ENCODE measurements at regions not wholly inside any gene's neighbourhood (a gene's known extent, or its start where the extent isn't known, plus 50 kb on each side); places are given as distances from the start of the nearest gene placed in this dataset.

GRCh38 chr11:39810358-39810757, 1649.1 kb downstream of the LRRC4C start:
- no peak overlapping the region for H3K4me3 Mint-ChIP-seq
- ATAC-seq (ENCODE audit: low read depth) (no peak), DNase-seq (no peak)
- no peaks in the 10 kb centered on the region for H3K27me3 Mint-ChIP-seq
- Histone ChIP-seq H3K36me3 (replicated peaks in 1 of 2; ENCODE audit: control extremely low read depth in 1 of 2, control insufficient read depth in 1 of 2, extremely low read depth in 1 of 2, insufficient read depth in 2 of 2, low read length in 1 of 2) (no peaks in the 10 kb centered on the region), H3K27ac (ENCODE audit: low read length in 2 of 2) (no peak overlapping the region), H3K4me1 (ENCODE audit: control insufficient read depth in 2 of 2, insufficient read depth in 2 of 2, low read length in 2 of 2) (no peaks in the 10 kb centered on the region), H2AFZ (ENCODE audit: insufficient read depth, low read depth, low read length, poor library complexity, severe bottlenecking) (no peak overlapping the region), H4K20me1 (ENCODE audit: control insufficient read depth, insufficient read depth, low read length, poor library complexity, severe bottlenecking) (no peaks in the 10 kb centered on the region), H3K9me3 (ENCODE audit: control extremely low read depth in 1 of 3, control insufficient read depth in 2 of 3, insufficient read depth in 1 of 3, low read length in 2 of 3) (peaks cover 0 to 10% (median 2%) of the 10 kb centered on the region in 3 donors), H3K9ac (ENCODE audit: low read length) (no peak overlapping the region), H3K79me2 (ENCODE audit: control insufficient read depth, insufficient read depth, low read length) (no peaks in the 10 kb centered on the region), H3K27me3 (replicated peaks in 1 of 4; ENCODE audit: control extremely low read depth in 1 of 4, control insufficient read depth in 3 of 4, insufficient read depth in 4 of 4, low read length in 3 of 4) (no peaks in the 10 kb centered on the region), H3K4me2 (replicated peaks; ENCODE audit: low read depth, low read length, poor library complexity, severe bottlenecking) (no peak overlapping the region), H3K4me3 (ENCODE audit: control extremely low read depth in 1 of 5, extremely low read depth in 1 of 5, insufficient read depth in 1 of 5, low read depth in 2 of 5, low read length in 4 of 5) (no peak overlapping the region)
- ChIA-PET CTCF (no interaction called here), POLR2A (no interaction called here)
- no peak overlapping the region for H3K27ac Mint-ChIP-seq
- 85% methylated on average over 4 of the region's 4 CpGs for WGBS (ENCODE audit: insufficient coverage)
- H3K4me1 Mint-ChIP-seq: no peaks in the 10 kb centered on the region
- no peak for TF ChIP-seq EZH2 (IDR thresholded peaks at IDR 0.05; ENCODE audit: borderline replicate concordance, insufficient read depth, low read depth, low read length, poor library complexity, severe bottlenecking)
- no peak for TF ChIP-seq CTCF (IDR thresholded peaks at IDR 0.05)
- peaks cover 15% of the 10 kb centered on the region for H3K9me3 Mint-ChIP-seq (ENCODE audit: insufficient read depth)
- intact Hi-C loops (cut with micrococcal nuclease): no loop called here

GRCh38 chr11:39809833-39810232, 1649.6 kb downstream of the LRRC4C start:
- H3K27ac Mint-ChIP-seq: no peak overlapping the region
- no peak overlapping the region for H3K4me3 ChIP-seq (ENCODE audit: control extremely low read depth in 1 of 5, extremely low read depth in 1 of 5, insufficient read depth in 1 of 5, low read depth in 2 of 5, low read length in 4 of 5)
- H3K4me2 ChIP-seq (replicated peaks; ENCODE audit: low read depth, low read length, poor library complexity, severe bottlenecking): no peak overlapping the region
- ATAC-seq (ENCODE audit: low read depth) (no peak), DNase-seq (no peak)
- H3K9ac ChIP-seq (ENCODE audit: low read length): no peak overlapping the region
- WGBS (ENCODE audit: insufficient coverage): 86% methylated on average over 1 of the region's 1 CpG
- intact Hi-C loops (cut with micrococcal nuclease): no loop called here
- TF ChIP-seq EZH2 (IDR thresholded peaks at IDR 0.05; ENCODE audit: borderline replicate concordance, insufficient read depth, low read depth, low read length, poor library complexity, severe bottlenecking) (no peak), CTCF (IDR thresholded peaks at IDR 0.05) (no peak)
- ChIA-PET POLR2A (no interaction called here), CTCF (no interaction called here)
- H3K27me3 ChIP-seq (replicated peaks in 1 of 4; ENCODE audit: control extremely low read depth in 1 of 4, control insufficient read depth in 3 of 4, insufficient read depth in 4 of 4, low read length in 3 of 4): no peaks in the 10 kb centered on the region
- H3K27me3 Mint-ChIP-seq: no peaks in the 10 kb centered on the region
- no peak overlapping the region for H2AFZ ChIP-seq (ENCODE audit: insufficient read depth, low read depth, low read length, poor library complexity, severe bottlenecking)
- H3K27ac ChIP-seq (ENCODE audit: low read length in 2 of 2): no peak overlapping the region
- H3K4me1 Mint-ChIP-seq: no peaks in the 10 kb centered on the region
- H3K4me1 ChIP-seq (ENCODE audit: control insufficient read depth in 2 of 2, insufficient read depth in 2 of 2, low read length in 2 of 2): no peaks in the 10 kb centered on the region
- H3K9me3 Mint-ChIP-seq (ENCODE audit: insufficient read depth): peaks cover 14% of the 10 kb centered on the region
- H3K9me3 ChIP-seq (ENCODE audit: control extremely low read depth in 1 of 3, control insufficient read depth in 2 of 3, insufficient read depth in 1 of 3, low read length in 2 of 3): peaks cover 0 to 10% (median 2%) of the 10 kb centered on the region in 3 donors
- H3K4me3 Mint-ChIP-seq: no peak overlapping the region
- H4K20me1 ChIP-seq (ENCODE audit: control insufficient read depth, insufficient read depth, low read length, poor library complexity, severe bottlenecking): no peaks in the 10 kb centered on the region
- H3K36me3 ChIP-seq (replicated peaks in 1 of 2; ENCODE audit: control extremely low read depth in 1 of 2, control insufficient read depth in 1 of 2, extremely low read depth in 1 of 2, insufficient read depth in 2 of 2, low read length in 1 of 2): no peaks in the 10 kb centered on the region
- no peaks in the 10 kb centered on the region for H3K79me2 ChIP-seq (ENCODE audit: control insufficient read depth, insufficient read depth, low read length)

All from B cell (primary cell).